Chondrocyte (in vitro differentiated cells): ENCODE measurements at regions not wholly inside any gene's neighbourhood (a gene's known extent, or its start where the extent isn't known, plus 50 kb on each side); places are given as distances from the start of the nearest gene placed in this dataset.

Experiments used
- DNase-seq: peaks from one replicate; pipeline ENCODE4 v3.0.0; 2021; ENCODE audit warnings: mixed read lengths, low spot score
- H3K27ac Mint-ChIP-seq: one replicate; pipeline ENCODE4 v1.8.0; 2021; ENCODE audit warnings: mild to moderate bottlenecking, moderate library complexity, mixed read lengths; ENCODE audit not compliant: unreplicated experiment
- H3K27me3 Mint-ChIP-seq: 2 replicates; pipeline ENCODE4 v1.8.0; 2021; ENCODE audit warnings: low read depth, mixed read lengths
- H3K36me3 Mint-ChIP-seq: 2 replicates; pipeline ENCODE4 v1.8.0; 2021; ENCODE audit warnings: low read depth, mixed read lengths
- H3K4me1 Mint-ChIP-seq: 2 replicates; pipeline ENCODE4 v1.8.0; 2021; ENCODE audit warnings: low read depth, mild to moderate bottlenecking, mixed read lengths
- H3K4me3 Mint-ChIP-seq: one replicate; pipeline ENCODE4 v1.8.0; 2021; ENCODE audit warnings: mild to moderate bottlenecking, moderate library complexity, mixed read lengths; ENCODE audit not compliant: unreplicated experiment
- H3K9me3 Mint-ChIP-seq: 2 replicates; pipeline ENCODE4 v1.8.0; 2021; ENCODE audit warnings: low read depth, mixed read lengths
- CTCF ChIP-seq: fragments of 200-600 bp; sonication (generic); IDR thresholded peaks from 2 replicates; pipeline ENCODE4 v1.5.0; 2021; ENCODE audit warnings: antibody characterized with exemption, mild to moderate bottlenecking, moderate library complexity

- no peaks in the 10 kb centered on the region for H3K27me3 Mint-ChIP-seq
- no peaks in the 10 kb centered on the region for H3K4me1 Mint-ChIP-seq
- no peaks in the 10 kb centered on the region for H3K36me3 Mint-ChIP-seq
- no peak for TF ChIP-seq CTCF
- no peak overlapping the region for H3K4me3 Mint-ChIP-seq
- no peak overlapping the region for H3K27ac Mint-ChIP-seq
- peaks cover 6% of the 10 kb centered on the region for H3K9me3 Mint-ChIP-seq
- DNase-seq: no peak
Observed at GRCh38 chr13:81773263-81773662, 1432.3 kb upstream of the SPRY2 start.

GRCh38 chr13:81771951-81772350, 1431.0 kb upstream of the SPRY2 start:
- no peaks in the 10 kb centered on the region for H3K4me1 Mint-ChIP-seq
- no peaks in the 10 kb centered on the region for H3K36me3 Mint-ChIP-seq

GRCh38 chr13:81770868-81771505, 1430.1 kb upstream of the SPRY2 start:
- no peaks in the 10 kb centered on the region for H3K36me3 Mint-ChIP-seq
- H3K9me3 Mint-ChIP-seq: peaks cover 6% of the 10 kb centered on the region
- no peak overlapping the region for H3K4me3 Mint-ChIP-seq
- no peak overlapping the region for H3K27ac Mint-ChIP-seq
- no peak for TF ChIP-seq CTCF
- H3K27me3 Mint-ChIP-seq: no peaks in the 10 kb centered on the region
- no peaks in the 10 kb centered on the region for H3K4me1 Mint-ChIP-seq
- DNase-seq: no peak

More at GRCh38 chr13:81771951-81772350, 1431.0 kb upstream of the SPRY2 start:
- Mint-ChIP-seq H3K27ac (no peak overlapping the region), H3K27me3 (no peaks in the 10 kb centered on the region), H3K9me3 (peaks cover 6% of the 10 kb centered on the region), H3K4me3 (no peak overlapping the region)
- no peak for TF ChIP-seq CTCF
- no peak for DNase-seq

GRCh38 chr13:81762449-81762848, 1421.5 kb upstream of the SPRY2 start:
- H3K4me3 Mint-ChIP-seq: no peak overlapping the region

GRCh38 chr13:81760316-81760715, 1419.4 kb upstream of the SPRY2 start:
- H3K27me3 Mint-ChIP-seq: no peaks in the 10 kb centered on the region
- DNase-seq: no peak
- no peaks in the 10 kb centered on the region for H3K4me1 Mint-ChIP-seq
- no peak overlapping the region for H3K4me3 Mint-ChIP-seq
- no peak overlapping the region for H3K27ac Mint-ChIP-seq
- TF ChIP-seq CTCF: no peak
- H3K36me3 Mint-ChIP-seq: no peaks in the 10 kb centered on the region
- peaks cover 17% of the 10 kb centered on the region for H3K9me3 Mint-ChIP-seq

More at GRCh38 chr13:81762449-81762848, 1421.5 kb upstream of the SPRY2 start:
- no peak for TF ChIP-seq CTCF
- no peak for DNase-seq
- peaks cover 13% of the 10 kb centered on the region for H3K9me3 Mint-ChIP-seq
- H3K27ac Mint-ChIP-seq: no peak overlapping the region
- H3K27me3 Mint-ChIP-seq: no peaks in the 10 kb centered on the region
- no peaks in the 10 kb centered on the region for H3K36me3 Mint-ChIP-seq
- H3K4me1 Mint-ChIP-seq: no peaks in the 10 kb centered on the region
